AG09309 (cell line): ENCODE measurements at regions not wholly inside any gene's neighbourhood (a gene's known extent, or its start where the extent isn't known, plus 50 kb on each side); places are given as distances from the start of the nearest gene placed in this dataset.
"Not testable (repeated sequence)": the region's sequence is repeated elsewhere in the genome, so short reads cannot be mapped to it uniquely, and the experiment has no call there.

Source experiments
- DNase-seq: peaks from one replicate; pipeline ENCODE4 v3.0.0-alpha.2; 2010; ENCODE audit warnings: low read depth
- H3K4me3 ChIP-seq: 2 replicates; pipeline ENCODE4 v1.5.1; 2011; ENCODE audit warnings: mild to moderate bottlenecking, low read depth, low read length, moderate library complexity; ENCODE audit not compliant: control insufficient read depth
- TF ChIP-seq, protein P1 (sequence below): IDR thresholded peaks from 2 replicates; pipeline ENCODE4 v1.5.1; 2011; ENCODE audit warnings: mild to moderate bottlenecking, low read depth, low read length, inconsistent platforms; ENCODE audit not compliant: insufficient read depth, control insufficient read depth; ENCODE audit errors: missing control alignments

DNA sequence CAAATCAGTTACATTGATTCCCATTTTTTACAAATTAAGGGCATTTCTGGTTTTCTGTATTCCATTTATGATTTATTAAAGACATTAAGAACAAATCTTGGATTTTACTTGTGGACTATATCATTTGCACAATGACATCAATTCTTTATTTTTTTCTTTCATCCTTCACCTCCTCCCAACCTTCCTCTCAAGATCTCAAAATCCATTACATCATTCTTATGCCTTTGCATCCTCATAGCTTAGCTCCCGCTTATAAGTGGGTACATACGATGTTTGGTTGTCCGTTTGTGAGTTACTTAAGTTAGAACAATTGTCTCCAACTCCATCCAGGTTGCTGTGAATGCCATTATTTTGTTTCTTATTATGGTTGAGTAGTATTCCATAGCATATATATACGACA lies 752.8 kb downstream of the CD109 start:
- no peak for DNase-seq
- no peak overlapping the region for H3K4me3 ChIP-seq
- TF ChIP-seq, protein P1, sequence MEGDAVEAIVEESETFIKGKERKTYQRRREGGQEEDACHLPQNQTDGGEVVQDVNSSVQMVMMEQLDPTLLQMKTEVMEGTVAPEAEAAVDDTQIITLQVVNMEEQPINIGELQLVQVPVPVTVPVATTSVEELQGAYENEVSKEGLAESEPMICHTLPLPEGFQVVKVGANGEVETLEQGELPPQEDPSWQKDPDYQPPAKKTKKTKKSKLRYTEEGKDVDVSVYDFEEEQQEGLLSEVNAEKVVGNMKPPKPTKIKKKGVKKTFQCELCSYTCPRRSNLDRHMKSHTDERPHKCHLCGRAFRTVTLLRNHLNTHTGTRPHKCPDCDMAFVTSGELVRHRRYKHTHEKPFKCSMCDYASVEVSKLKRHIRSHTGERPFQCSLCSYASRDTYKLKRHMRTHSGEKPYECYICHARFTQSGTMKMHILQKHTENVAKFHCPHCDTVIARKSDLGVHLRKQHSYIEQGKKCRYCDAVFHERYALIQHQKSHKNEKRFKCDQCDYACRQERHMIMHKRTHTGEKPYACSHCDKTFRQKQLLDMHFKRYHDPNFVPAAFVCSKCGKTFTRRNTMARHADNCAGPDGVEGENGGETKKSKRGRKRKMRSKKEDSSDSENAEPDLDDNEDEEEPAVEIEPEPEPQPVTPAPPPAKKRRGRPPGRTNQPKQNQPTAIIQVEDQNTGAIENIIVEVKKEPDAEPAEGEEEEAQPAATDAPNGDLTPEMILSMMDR = no peak

DNA sequence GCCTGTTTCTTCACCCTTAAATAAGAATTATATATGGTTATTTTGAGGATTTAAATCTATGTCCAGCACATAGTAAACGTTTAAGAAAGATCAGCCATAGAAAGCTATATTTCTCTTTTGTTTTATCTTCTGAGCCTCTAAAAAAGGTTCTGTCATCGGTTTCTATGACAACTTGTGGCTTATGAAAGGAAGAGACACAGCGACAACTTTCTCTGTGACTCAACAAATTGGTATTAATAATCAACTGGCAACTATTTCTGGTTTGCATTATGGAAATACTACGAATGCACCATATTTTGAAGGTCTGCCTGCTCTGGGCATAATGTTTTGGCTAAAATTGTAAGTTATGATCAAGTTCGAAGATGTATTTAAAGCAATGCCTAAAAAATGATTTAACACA lies 751.0 kb downstream of the CD109 start:
- TF ChIP-seq, protein P1 = no peak

DNA sequence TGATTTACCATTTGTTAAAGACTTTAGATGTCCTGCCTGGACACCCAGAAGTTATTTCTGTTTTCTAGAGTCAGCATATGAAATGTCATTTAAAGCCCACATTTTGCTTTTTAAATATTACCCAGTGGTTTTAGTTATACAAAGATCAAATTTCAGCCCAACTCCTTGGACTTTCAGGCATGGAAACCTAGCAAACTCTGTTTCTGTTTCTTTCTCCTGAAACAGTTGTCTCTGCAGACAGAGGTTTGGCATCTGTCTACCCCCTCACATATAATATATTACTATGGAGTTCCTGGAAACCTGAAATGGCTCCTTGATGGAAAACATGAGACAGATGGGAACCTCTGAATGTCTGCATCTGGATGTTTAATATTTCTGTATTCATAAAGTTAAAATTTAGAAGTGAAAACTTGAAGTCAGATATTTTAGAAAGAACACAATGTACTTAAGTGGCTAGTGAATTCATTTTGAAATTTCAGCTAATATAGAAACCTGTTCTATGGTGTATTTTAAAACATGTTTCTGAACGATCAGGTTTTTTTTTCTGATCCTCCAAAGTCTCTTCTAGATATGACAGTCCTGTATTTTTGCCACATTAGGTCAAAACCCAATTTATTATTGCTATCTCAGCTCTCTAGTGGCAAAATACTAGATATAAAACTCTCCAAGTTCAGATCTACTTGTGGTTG lies 743.3 kb downstream of the CD109 start:
- H3K4me3 ChIP-seq = no peak overlapping the region
- DNase-seq = no peak
- TF ChIP-seq, protein P1 = no peak

More for the DNA sequence above, 751.0 kb downstream of the CD109 start:
- H3K4me3 ChIP-seq = no peak overlapping the region
- no peak for DNase-seq

DNA sequence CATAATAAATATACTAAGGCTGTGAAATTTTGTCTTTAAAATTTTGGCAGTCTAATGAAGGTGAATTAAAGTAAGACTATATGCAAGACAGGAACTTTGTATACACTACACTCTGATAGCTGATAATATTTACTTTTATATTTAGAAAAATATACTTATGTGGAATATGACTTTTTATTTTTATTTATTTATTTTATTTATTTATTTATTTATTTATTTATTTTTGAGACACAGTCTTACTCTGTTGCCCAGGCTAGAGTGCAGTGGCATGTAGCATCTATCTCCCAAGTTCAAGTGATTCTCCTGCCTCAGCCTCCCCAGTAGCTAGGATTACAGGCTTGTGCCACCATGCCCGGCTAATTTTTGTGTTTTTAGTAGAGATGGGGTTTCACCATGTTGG lies 742.4 kb downstream of the CD109 start:
- H3K4me3 ChIP-seq, DNase-seq: not testable (repeated sequence)

DNA sequence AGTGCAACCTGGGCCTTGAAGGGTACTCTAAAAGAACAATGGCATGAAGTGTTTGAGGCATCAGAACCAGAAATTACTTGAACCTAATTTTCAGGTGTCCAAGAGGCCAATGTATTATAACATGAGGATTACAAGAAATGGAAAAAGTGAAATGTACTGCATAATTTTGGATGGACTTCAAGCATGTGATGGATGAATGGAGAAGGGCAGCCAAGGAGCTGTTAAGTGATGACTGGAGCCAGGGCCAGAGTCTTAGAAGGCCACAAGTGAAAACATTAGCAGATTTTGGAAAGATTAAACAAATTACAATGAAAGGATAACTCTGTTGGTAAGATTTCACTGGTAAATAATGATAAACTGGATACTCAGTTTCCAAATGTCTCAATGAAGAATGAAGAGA lies 738.2 kb downstream of the CD109 start:
- DNase-seq = no peak
- TF ChIP-seq, protein P1 = no peak
- H3K4me3 ChIP-seq = no peak overlapping the region

DNA sequence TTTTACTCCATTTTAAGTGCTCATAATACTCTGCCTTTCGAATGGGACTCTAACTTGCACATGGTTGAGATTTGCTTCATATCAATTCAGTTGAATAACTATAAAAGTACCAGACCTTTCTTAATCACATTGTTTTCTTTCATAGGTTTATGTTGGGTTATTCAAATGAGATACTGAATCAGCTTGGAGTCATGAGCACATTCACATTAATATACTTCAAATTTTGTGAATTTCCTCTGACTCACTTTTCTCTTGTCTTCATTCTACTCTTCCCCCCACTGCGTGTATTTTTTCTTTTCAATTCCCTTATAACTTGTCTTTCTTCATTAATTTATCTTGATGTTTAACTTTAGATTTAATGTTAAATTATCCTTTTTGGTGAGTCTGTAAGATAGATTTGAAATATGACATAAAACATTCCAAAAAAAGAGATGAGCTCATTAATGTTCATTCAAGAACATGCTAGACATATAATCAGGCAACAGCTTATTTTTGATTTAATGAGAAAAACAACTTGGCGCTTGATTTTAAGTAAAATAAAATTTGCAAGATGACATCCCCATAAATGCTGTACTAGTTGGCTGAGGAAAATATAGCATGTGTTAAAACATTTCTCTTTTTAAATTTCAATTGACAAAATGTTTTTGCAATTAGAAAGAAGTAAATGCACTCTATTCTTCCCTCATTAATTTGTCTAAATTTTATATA lies 736.0 kb downstream of the CD109 start:
- no peak overlapping the region for H3K4me3 ChIP-seq
- TF ChIP-seq, protein P1 = no peak
- DNase-seq = no peak

DNA sequence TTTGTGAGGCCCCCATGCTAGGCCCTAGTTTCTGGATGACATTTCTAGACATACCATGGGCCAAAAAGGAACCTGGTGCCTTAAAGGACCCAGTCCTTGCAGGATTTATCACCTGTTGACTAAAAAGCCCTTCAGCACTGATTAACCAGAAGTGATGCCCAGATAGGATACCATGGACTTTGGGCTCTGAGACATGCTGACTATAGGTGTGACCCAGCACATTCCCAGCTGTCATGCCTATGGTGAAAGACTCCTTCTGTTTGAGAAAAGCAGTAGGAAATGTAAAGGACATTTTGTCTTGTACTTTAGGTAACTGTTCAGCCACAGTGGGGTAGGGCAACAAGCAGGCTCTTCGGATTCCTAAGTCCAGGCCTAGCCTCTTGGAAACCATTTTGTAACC lies 724.2 kb downstream of the CD109 start:
- TF ChIP-seq, protein P1 = no peak
- H3K4me3 ChIP-seq = no peak overlapping the region
- no peak for DNase-seq
